T-helper 1 cell treated with Interleukin-12 subunit alpha and Interleukin-12 subunit beta and Interleukin-4 antibody, amounts not matched to agents 30 ng/mL and 1 ng/mL, for 36 hours (primary cell): ENCODE measurements at regions not wholly inside any gene's neighbourhood (a gene's known extent, or its start where the extent isn't known, plus 50 kb on each side); places are given as distances from the start of the nearest gene placed in this dataset.
"Not testable (repeated sequence)": the region's sequence is repeated elsewhere in the genome, so short reads cannot be mapped to it uniquely, and the experiment has no call there.

Source experiments
- intact Hi-C: fragments of 100-400 bp; cut with micrococcal nuclease; formaldehyde crosslinking; loops from one replicate; pipeline ENCODE4 v1.15.1; 2024

DNA sequence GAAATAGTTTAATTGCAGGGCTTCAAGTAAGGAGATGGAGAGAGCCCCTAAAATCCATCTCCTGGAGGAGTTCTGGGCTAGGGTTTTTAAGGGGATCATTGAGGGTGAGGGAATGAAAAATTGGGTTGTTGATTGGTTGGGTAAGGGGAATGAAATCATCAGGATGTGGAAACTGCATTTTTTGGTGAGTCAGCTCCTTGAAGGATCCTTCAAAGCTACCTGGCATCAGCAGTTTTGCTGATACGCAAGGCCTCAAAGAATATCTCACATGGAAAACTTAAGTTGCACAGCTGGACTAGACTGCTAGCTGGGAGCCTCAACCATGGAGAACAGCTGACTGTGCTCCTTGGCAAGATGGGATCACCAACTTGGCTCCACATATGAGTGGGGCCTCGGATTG is 136.7 kb downstream of the FGF10 start:
- intact Hi-C loops, result no loop called here

DNA sequence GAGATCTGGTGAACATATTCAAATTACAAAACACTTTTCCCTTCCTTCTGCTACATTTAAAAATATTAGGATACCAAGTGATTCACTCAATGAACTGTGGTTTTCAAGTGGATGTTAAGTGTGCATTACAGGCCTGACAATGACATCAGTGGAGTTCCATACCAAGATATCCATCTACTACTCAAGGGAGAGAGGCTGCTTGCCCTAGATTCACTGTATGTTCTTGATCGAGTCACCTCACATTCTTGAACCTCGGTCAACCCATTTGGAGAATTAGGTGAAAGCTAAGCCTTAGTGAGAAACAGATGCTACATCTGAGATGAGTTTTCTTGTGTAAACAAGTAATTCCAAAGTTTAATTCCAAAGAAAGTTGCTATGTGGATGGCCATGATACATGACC is 142.2 kb downstream of the FGF10 start:
- intact Hi-C loops, result no loop called here

DNA sequence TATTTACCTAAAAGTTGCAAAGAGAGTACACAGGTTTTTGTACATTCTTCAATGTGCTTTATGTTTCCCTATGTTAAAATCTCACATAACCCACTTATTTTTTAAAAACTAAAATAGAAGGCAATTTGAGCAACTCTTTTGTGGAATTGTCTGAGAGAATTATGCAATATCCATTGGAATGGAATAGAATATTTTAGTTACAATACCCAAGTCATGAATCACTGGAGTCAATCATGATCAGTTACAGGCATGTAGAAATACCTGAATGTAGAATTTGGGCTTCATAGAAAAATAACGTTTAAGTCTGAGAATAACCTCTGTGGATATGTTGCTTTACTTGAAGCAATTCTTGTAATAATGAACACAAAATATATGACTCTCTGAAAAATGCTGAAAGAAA is 143.3 kb downstream of the FGF10 start:
- intact Hi-C loops, result no loop called here

DNA sequence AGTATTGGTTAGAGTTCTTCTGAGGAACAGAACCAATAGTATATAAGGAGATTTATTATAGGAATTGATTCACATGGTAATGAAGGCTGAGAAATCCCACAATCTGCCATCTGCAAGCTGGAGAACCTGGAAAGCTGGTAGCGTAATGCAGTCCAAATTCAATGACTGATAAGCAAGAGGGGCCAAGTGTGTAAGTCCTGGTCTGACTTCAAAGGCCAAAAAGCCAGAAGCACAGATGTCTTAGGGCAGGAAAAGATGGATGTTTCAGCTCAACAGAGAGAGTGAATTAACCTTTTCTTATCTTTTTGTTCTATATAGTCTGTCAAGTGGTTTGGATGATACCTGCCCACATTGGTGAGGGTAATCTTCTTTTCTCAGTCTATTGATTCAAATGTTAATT is 146.4 kb downstream of the FGF10 start:
- intact Hi-C loops, result no loop called here

DNA sequence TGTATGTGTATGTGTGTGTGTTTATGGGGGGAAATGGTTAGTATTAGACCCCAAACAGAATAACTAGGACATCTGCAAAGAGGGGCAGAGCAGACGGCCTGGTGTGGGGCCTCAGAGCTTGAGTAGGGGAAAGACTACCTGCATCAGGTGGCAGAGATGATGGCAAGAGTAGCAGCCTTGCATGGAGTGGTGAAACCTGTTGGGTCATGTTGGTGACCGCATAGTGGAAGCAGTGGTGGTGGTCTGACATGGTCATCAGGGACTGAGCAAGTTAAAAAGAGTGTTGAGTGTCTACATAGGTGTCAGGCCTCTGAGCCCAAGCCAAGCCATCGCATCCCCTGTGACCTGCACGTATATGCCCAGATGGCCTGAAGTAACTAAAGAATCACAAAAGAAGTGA is 153.2 kb downstream of the FGF10 start:
- intact Hi-C loops, result no loop called here

DNA sequence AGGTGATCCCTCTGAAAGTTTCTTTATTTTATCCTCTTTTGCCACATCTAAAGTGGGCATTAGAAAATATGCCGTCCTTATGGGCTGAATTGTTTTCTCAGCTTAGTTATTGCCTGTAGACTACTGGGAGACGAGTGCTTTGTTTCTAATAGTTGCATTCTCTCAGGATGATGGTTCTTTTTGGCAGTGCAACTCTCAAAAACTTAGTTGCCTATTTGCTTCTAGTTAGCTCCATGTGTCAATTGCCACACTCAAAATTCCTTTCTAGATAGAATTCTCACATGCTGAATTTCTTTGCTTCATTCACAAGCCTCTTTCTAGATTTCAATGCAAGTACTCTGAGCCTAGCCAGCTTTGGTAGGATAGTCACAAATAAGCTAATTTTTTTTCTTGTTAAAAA is 155.5 kb downstream of the FGF10 start:
- intact Hi-C loops, result no loop called here

DNA sequence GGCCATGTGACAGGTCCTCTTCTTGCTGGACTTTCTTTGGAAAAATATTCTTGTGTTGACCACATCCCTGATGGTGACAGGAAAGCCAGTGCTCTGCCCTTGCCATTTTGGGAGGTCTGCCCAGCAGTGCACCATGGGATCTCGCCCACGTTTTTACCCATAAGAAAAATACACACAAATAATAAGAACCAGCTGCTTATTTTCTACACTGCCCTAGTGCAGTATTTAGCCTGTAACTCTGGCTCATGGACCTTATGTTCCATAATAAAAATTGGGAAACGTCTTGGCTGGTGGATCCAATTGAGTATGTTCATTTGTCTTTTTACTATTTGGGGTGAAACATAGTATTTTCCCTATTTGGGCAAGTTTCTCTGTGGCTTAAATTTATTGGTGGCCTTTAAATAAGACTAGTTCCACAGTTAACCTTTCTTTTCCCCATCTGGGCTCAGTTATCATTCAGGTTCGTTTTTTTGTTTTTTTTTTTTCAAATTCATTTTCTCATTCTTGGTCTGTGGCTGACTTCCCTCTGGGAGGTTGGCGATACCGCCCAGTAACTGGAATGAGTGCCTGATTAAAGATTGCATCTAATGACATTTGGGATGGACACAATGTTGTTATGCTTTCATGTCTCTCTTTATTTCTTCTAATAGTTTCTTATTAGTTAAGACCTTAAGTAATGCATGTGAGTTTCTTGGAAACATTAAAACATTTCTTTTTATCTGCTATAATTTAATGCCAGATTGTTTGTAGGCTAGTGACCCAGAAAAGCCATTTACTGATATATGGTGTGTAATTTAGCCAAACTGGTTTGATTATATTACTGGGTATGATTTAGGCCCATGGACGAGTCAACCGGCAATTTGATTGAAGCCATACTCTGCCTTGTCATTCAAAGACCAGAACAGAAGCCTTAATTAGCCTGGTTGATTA is 163.7 kb downstream of the FGF10 start:
- intact Hi-C loops, result no loop called here

DNA sequence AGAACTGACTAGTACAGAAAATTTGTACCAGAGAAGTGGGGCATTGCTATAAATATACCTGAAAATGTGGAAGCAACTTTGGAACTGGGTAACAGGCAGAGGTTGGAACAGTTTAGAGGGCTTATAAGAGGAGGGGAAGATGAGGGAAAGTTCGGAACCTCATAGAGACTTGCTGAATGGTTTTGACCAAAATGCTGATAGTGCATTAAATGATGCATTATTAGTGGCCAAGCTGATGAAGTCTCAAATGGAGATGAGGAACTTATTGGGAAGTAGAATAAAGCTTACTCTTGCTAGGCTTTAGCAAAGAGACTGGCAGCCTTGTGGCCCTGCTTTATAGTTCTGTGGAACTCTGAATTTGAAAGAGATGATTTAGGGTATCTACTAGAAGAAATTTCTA is 189.8 kb downstream of the FGF10 start:
- intact Hi-C loops, result no loop called here

DNA sequence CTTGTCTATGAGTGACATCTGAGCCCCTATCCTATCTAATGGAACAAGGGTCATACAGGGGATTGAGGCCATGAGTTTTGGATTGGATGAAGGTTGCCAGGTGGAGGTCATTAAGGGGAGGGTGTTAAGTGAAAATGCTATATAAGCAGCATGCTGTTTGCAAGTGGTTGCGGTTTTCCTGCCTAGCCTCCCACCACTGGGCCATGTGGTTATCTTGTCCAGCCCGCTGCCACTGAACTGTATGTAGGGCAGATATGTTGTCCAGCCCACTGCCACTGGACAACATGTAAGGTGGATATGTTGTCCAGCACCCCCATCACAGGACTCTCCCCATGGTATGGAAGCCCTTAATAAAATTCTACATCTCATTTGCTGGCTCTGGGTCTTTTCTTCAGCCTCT is 200.0 kb downstream of the FGF10 start:
- intact Hi-C loops, result no loop called here

DNA sequence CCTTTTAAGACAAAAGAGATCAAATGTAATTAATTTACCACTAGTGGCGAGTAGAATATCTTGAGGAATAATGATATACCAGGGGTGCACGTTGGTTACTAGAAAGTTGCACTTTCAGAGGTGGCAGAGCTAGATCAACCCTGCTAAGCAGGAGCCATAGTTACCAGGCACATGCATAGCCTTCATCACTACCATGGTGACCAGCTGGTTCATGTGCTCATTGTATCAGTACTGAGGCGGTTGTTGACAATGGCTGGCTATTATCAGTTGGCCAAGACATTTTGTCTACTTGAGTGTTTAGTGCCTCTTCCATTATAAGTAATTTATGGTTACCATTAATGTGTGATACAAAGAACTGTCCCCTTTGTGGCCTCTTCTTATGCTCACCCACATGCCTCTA is 201.2 kb downstream of the FGF10 start:
- intact Hi-C loops, result no loop called here

DNA sequence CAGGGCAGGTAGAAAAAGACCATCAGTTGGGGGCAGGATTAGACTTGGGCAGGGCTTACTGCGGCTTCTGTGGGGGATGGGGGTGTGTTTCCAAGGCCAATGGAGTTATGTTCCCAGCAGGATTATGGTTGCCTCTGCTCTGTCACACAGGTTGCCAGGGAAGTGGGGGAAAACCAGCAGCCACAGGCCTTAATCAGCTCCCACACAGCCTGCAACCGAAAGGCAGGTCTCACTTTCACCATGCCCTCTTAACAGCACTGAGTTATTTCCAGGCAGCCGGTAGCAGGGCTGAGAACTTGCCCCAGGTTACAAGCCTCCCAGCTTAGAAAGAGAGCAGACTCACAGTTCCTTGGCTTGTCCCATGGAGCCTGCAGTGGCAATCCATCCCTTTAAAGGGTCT is 205.5 kb downstream of the FGF10 start:
- intact Hi-C loops, result no loop called here

DNA sequence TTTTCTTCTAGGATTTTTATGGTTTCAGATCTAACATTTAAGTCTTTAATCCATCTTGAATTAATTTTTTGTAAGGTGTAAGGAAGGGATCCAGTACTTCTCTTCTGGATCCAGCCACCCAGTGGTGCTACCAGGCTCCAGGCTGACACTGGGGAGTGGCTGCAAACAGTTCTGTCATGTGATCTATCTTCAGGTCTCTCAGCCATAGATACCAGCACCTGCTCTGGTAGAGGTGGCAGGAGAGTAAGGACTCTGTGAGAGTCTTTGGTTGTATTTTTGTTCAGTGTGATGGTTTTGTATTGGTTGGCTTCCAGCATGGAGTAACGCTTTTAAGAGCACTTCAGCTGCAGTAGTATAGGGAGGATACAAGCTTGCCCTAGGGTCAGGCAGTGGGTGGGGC is 205.9 kb downstream of the FGF10 start:
- intact Hi-C loops, result no loop called here

DNA sequence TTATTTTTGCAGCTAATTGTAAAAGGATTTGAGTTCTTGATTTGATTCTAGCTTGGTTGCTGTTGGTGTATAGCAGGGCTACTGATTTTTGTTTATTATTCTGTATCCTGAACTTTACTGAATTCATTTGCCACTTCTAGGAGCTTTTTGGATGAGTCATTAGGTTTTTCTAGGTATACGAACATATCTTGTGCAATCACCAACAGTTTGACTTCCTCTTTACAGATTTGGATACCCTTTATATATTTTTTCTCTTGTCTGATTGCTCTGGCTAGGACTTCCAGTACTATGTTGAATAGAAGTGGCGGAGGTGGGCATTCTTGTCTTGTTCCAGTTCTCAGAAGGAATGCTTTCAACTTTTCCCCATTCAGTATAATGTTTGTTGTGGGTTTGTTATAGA is 210.8 kb downstream of the FGF10 start:
- intact Hi-C loops, result no loop called here

DNA sequence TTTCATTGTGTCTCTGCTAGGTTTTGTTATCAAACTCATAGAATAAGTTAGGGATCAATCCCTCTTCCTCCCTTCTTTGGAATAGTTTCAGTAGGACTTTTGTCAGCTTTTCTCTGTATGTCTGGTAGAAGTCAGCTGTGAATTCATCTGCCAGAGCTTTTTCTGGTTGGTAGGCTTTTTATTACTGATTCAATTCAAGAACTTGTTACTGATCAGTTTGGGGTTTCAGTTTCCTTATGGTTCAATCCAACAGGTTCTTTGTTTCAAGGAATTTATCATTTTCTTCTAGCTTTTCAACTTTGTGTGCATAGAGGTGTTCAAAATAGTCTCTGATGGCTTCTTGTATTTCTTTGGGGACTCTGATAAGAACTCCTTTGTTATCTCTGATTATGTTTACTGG is 221.7 kb downstream of the FGF10 start:
- intact Hi-C loops, result no loop called here

DNA sequence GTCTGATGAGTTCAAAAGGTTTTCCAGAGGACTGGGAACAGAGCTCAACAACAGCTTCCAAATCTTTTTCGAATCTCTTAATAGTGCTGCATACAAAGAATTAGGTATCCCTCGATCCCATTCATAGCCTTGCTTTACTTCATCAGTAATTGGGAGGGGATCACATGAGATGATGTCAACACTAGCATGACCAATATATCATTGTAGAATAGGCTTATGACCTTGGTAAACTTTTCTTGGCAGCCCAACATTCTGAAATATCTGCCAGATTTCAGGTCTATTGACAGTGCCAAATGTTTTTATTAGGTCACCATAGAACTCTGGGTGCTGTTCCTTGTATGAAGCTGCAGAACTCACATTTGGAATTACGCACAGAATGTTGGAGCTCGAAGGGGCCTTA is 228.9 kb downstream of the FGF10 start:
- intact Hi-C loops, result no loop called here

DNA sequence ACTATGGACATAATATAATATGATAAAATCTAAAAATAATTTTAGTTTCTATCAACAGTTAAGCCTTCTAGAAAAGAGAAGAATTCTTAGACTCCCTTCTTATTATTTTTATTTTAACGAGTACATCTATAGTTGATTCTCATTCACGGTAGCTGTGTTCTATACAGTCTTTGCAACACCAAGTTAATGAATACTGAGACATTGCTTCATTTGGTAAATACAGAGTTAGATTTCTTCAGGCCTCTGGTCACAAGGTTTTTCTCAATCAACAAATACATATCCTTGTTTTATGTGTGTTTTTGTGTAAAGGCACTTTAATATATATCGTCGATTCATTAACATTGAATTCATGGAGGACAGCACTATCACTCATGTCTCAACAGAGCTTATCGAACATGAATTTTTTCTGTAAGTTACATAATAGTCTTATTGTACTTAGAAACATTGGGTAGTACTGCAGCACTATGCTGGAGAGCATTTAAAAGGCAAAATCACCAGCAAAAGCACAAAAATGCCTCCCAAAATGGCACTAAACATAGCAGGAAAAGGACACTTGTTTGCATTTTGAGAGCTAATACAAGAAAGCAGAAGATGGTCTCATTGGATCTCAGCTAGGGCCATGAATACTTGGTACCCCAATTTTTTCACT is 239.0 kb downstream of the FGF10 start:
- intact Hi-C loops, result no loop called here

DNA sequence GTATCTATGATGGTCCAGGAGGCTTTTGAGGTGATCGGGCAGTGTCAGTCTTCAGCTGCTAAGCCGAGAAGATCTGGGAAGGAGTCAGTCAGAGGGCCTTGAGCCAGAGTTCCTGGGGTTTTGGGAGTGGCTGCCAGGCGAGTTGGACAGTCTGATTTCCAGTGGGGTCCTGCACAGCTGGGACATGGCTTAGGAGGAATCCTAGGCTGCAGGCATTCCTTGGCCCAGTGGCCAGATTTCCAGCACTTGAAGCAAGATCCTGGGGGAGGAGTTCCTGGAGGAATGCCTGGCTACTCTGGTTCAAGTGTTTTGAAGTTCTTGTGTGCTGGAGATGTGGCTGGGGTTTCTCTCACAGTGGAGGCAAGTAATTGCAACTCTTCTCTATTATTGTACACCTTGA is 271.3 kb downstream of the FGF10 start:
- intact Hi-C loops, result not testable (repeated sequence)

DNA sequence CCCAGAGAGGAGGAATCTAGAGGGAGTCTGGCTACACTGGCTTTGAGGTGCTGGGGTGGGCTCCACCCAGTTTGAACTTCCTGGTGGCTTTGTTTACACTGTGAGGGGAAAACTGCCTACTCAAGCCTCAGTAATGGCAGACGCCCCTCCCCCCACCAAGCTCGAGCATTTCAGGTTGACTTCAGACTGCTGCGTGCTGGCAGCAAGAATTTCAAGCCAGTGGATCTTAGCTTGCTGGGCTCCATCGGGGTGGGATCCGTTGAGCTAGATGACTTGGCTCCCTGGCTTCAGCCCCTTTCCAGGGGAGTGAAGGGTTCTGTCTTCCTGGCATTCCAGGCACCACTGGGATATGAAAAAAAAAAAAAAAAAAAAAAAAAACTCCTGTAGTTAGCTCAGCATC is 281.0 kb downstream of the FGF10 start:
- intact Hi-C loops, result not testable (repeated sequence)

DNA sequence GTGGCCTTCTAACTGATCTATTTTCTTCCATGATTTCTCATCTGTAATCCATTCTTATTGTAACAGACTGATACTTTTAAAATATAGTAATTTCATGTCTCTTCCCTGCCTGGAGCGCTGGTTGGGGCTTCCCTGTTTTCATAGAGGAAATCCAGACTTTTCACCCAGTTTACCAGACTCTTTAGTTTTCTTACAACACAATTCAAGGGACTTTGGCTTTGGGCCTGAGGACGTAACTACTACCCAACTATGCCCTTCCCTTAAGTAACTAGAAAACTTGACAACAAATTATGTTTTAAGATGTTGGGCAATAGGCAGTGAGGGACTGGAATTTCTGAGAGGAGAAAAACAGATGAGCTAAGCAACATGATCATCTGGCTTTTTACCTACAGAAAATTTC is 289.6 kb downstream of the FGF10 start:
- intact Hi-C loops, result no loop called here

DNA sequence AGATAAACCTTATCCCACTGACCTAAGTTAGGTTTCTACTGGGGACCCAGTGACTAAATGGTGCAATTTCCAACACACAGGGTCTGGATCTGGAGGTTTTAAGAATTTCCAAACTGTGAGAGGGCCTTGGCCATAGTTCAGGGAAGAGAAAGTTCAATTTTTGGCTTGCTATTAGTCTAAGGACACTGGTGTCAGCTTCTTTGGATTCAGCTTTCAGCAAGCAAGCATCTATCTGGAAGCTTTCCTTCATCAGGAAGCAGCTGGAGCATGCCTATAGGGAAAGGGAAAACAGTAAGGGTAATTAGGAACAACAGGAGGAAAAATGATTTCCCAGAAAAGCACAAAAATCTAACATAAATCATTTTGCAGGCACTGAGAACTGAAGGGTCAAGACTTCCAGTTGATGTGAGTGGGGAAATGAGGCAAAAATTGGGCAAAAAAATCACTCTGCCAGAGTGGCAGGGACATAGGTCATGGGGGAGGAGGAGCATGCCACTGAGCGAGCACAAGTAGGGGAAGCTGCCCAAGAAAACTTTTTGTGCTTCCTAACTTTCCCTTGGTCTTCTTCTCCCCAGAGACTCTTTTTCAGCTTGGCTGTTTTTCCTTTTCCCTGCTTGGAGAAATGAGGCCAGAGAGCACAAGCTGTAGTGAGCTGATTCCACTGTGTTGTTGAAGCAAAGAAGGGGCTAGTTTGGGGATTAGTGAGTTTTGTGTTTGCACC is 299.6 kb downstream of the FGF10 start:
- intact Hi-C loops, result no loop called here

DNA sequence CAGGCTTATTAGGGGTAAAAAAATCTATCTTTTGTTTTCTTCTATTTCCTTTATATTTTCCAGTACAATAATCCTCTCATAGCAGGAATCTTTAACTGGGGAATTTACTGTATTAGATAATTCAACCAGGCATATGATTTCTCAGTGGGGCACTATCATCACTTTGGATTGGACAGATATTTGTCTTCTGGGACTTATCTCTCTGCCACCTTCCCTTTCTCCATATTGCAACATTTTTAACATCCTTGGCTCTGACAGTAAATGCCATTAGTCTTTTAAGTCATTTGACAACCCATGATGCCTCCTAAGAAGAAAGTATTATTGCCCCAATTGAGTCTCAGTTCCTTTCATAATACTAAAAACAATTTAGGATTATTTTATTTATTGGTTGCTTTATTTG is 304.1 kb downstream of the FGF10 start:
- intact Hi-C loops, result no loop called here

DNA sequence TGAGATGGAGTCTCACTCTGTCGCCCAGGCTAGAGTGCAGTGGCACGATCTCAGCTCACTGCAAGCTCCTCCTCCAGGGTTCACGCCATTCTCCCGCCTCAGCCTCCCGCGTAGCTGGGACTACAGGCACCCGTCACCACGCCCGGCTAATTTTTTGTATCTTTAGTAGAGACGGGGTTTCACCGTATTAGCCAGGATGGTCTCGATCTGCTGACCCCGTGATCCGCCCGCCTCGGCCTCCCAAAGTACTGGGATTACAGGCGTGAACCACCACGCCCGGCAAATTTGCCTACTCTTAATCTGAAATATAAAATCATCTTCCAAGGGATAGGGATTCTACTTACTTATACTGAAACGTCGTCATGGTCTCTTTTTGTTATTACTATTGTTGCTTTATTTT is 314.7 kb downstream of the FGF10 start:
- intact Hi-C loops, result loop anchor here (10.0 kb wide), 1 partner anchor 310 kb away; the partner anchor contains the start of gene FGF10
